HG03095 (cell line): ENCODE measurements at regions not wholly inside any gene's neighbourhood (a gene's known extent, or its start where the extent isn't known, plus 50 kb on each side); places are given as distances from the start of the nearest gene placed in this dataset.
"Not testable (repeated sequence)": the region's sequence is repeated elsewhere in the genome, so short reads cannot be mapped to it uniquely, and the experiment has no call there.

Source experiments
- ATAC-seq: cut with Tn5 transposase; IDR thresholded peaks from one replicate; pipeline ENCODE4 v1.9.1; 2021; ENCODE audit warnings: moderate library complexity; ENCODE audit not compliant: unreplicated experiment

DNA sequence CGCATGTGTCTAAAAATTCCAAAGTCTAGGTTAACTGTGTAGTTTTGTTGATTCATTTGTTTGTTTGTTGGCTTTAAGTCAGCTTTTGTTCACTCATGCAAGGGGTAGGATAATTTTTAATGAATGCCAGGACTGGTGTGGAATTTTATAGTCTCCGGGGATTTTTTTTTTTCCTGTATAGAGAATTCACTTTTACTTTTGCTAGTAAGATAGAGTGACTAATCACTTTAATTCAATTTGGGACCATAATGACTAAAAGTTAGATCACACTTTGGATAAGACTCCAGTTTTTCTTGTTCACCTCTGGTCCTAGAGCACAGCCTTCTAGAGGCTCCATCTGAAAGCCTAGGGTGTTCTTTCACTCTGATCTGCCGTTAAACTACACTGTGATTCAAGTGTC lies 1690.0 kb downstream of the PCDH9 start:
- ATAC-seq = no peak

DNA sequence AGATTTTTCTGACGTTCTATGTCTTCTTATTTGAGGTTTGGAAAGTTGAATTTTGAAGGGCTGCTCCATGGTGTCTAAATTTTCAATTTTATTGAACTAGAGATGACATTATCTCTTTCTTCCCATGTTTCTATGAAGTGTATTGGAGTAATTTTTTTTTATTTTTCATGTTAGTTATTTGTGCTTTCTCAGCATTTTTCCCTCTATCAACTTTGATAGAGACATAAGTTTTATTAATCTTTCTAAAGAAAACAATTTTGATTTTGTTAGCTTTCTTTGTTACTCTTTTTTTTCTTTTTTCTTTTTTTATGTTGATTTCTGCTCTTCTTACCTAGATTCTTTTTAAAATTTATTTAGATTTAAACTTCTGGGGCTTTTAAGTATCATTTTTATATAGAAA lies 1694.8 kb downstream of the PCDH9 start:
- ATAC-seq = no peak

DNA sequence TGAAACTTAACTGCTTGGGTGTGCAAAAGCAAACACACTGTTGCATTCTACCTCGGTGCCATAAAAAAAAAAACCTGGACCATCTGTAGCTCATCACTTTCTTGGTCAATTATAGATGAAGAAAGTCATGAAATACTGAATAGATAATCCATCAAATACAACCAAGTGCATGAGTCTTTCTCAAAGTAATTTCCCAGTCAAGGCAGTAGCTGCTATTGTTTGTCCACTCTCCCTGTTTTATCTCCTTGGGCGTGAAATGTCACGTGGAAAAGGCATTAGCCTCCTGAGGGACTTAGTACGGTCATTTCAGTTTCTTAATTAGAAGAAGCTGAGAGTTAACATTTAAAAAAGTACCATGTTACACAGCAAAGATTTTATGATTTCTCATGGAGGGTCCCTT lies 1697.9 kb downstream of the PCDH9 start:
- ATAC-seq = no peak

DNA sequence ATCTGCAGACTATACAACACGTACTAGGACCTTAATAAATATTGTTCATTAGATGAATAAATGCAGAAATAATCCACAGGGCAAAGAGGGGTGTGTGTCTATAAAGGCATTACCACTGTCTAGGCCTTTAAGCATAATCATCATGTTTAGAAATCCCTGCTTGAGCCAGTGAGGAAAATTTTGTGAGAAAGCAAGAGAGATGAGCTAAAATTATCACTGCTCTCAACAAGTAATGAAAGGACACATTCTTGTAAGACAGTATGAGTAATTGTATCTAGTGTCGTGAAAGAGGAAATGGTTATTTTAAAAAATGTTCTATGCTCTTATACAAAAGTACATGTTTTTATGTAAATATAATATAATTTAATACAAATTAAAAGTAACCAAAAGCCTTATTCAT lies 1699.4 kb downstream of the PCDH9 start:
- ATAC-seq = no peak

DNA sequence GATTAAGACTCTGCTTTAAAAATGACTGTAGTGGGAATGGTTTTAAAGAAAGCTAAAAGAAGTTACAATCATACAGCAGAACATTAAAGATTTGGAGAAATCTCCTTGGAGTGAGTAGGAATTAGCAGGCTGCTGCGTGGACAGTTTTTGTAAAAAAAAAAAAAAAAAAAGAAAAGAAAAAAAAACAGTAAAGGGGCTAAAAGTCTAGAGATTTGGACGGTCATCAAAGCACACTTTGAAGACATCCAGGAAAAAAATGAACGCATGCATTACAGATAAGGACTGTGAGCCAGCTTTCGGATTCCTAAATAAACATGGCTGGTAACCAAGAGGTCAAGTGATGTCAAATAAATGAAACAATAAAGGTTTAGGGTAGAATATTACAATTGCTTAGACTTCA lies 1700.6 kb downstream of the PCDH9 start:
- ATAC-seq = no peak

DNA sequence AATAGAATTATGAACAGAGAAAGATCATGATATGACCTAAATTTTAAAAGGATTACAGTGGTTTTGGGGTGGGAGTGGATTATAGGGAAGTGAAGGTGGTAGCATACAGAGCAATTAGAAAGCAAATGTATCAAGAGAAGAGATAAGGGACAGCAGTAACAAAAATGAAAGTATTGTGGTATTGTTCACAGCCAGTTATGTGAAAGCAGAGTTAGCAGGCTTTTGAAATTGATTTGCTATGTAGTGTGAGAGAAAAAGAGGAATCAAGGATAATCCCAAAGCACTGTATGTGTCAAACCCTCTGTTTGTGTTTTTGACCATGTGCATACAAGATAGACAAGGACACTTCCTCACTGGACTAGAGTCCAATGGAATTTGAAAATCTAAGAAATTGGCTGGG lies 1721.4 kb downstream of the PCDH9 start:
- ATAC-seq = no peak

DNA sequence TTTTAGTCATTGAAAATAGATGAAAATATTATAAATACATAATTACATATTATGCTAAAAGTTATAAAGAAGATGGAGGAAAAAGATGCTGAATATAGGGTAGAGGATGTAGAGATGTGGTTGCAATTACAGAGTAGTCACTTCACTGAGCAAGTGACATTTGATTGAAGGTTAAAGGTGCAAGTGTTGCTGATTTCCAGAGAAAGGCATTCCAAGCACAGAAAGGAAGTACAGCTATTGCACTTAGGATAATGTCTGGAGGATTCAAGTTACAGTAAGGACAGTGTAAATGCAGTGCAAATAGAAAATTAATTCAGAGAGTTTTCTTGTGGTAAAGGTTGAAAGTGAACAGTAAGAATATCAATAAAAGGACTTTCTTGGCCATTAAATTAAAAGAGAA lies 1721.8 kb downstream of the PCDH9 start:
- ATAC-seq = no peak

- ATAC-seq = no peak
These were observed 1724.2 kb downstream of the PCDH9 start for GRCh38 chr13:65505941-65506340.

- no peak for ATAC-seq
These were observed 1725.9 kb downstream of the PCDH9 start for GRCh38 chr13:65504213-65504612.

DNA sequence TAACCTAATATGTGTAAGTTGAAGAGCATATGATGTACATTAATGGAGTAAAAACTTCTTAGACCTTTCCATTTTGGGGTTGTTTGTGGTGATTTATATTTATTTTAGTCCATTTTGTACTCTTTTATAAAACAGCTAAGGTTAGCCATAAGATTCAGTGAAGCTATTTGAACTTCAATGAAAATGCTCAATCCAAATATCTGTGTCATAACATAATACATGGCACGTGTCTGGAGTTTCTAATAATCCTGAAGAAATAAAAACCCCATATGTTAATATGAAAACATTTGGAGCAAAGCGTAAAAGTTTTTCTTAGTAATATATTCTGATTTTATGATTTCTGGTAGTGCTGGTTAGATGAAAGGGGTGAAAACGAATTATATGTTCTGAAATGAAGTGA lies 1729.7 kb downstream of the PCDH9 start:
- ATAC-seq = no peak

- ATAC-seq = no peak
These were observed 1730.9 kb downstream of the PCDH9 start for GRCh38 chr13:65499256-65499655.

- no peak for ATAC-seq
These were observed 1732.9 kb downstream of the PCDH9 start for GRCh38 chr13:65497265-65497664.

- ATAC-seq = not testable (repeated sequence)
These were observed 1739.4 kb downstream of the PCDH9 start for GRCh38 chr13:65490725-65491124.

- ATAC-seq = no peak
These were observed 1741.5 kb downstream of the PCDH9 start for GRCh38 chr13:65488606-65489005.

- ATAC-seq = no peak
These were observed 1750.4 kb downstream of the PCDH9 start for GRCh38 chr13:65479692-65480091.

DNA sequence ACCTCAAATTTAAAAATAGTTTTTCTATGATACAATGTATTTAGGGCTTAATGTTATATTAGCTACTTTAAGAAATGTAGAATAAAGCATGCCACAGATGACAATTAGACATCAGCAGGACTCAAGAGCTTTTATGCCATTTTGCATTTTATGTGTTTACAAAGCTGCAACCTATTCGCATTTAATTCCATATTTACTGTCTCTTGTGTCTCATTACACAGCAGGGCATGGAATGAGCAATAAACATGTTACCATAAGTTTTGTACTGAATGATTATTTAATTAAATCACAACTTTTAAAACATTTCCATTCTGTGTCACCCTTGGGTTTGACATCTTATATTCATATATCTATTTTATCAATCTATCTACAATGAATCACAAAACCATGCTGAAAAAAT lies 1756.9 kb downstream of the PCDH9 start:
- no peak for ATAC-seq

- no peak for ATAC-seq
These were observed 1757.8 kb downstream of the PCDH9 start for GRCh38 chr13:65472336-65472735.

GRCh38 chr13:65470781-65471180 lies 1759.4 kb downstream of the PCDH9 start:
- no peak for ATAC-seq

DNA sequence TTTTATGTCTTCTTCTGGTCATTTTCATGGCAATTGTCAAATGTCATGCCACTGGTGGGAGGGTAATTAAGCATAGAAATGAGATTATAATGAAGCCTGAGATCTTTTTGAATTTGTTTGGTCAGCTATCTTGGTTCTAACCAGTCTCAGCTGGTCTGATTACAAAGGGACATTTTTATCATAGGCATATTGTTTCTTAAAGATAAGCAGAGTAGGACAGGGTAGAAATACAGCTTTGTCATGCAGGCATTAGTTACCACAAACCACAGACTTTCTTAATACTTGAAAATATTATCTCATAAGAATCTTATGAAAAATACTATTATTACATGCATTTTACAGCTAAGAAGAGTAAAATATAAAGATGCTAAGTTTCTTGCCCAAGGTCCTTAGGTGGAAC lies 1761.5 kb downstream of the PCDH9 start:
- ATAC-seq = no peak

DNA sequence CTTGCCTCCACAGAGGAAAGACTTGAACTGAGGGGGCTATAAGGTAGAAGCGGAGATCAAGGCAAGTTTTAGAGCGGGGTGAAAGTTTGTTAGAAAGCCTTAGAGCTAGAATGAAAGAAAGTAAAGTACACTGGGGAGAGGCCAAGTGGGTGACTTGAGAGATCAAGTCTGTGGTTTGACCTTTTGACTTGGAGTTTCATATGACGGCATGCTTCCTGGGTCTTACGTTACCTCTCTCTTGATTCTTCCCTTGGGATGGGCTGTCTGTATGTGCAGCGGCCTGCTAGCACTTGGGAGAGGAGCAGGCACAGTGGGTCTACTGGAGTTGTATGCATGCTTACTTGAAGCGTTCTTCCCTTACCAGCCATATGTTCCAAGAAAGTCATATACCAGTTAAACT lies 1768.5 kb downstream of the PCDH9 start:
- ATAC-seq = no peak

- no peak for ATAC-seq
These were observed 1770.0 kb downstream of the PCDH9 start for GRCh38 chr13:65460136-65460535.

DNA sequence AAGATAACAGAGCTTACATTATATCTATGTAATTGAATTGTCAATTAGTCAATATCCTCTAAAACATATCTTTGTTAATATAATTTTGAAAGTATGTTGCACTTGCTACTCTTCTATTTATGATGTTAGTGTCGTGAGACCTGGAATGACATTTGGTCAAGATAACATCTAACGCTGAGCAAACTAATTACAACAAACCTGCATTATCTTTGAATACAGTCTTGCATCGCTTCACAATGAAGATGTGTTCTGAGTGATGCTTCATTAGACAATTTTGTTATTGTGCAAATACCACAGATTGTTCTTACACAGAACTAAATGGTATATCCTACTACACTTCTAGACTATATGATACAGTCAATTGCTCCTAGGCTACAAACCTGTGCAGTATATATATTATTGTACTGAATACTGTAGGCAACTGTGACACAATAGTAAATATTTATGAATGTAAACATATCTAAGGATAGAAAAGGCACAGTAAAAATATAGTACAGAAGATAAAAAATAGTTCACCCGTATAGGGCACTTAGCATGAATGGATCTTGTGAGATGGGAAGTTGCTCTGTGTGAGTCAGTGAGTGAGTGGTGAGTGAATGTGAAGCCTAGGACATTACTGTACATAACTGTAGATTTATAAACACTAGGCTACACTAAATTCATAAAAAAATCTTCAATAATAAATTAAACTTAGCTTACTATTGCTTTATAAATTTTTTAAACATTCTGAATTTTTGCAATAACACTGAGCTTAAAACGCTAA lies 1773.8 kb downstream of the PCDH9 start:
- ATAC-seq = no peak

DNA sequence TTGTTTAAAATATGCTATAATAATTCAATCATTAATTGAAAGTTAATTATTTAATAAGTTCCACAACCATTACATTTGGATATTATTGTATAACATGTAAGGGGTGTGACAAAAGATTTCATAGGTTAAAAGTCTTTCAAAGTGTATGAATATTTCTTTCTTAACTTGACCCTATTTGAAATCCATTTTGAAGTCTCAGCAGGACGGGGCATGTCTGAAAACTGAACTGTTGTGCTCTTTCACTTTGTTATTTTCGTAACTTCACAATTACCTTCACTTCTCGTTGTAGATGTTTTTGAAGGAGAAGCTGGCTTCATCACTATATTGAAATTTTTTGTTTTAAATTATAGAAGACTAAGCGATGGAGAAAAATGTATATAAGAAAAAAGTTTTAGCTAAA lies 1775.7 kb downstream of the PCDH9 start:
- ATAC-seq = no peak
